SK-N-SH treated with all-trans-retinoic acid at 6 μM for 48 hours (cell line): ENCODE measurements at regions not wholly inside any gene's neighbourhood (a gene's known extent, or its start where the extent isn't known, plus 50 kb on each side); places are given as distances from the start of the nearest gene placed in this dataset.

Experiments
- ESRRG ChIP-seq: fragments of 250-450 bp; sonication (Bioruptor Pico); IDR thresholded peaks from 2 replicates; pipeline ENCODE4 v1.6.1; 2021; ENCODE audit warnings: mild to moderate bottlenecking
- ISL1 ChIP-seq: fragments of 250-450 bp; sonication (Bioruptor Pico); IDR thresholded peaks from 2 replicates; pipeline ENCODE4 v2.1.2; 2022; ENCODE audit warnings: mild to moderate bottlenecking, moderate library complexity
- OSR1 ChIP-seq: fragments of 250-450 bp; sonication (Bioruptor Pico); IDR thresholded peaks from 2 replicates; pipeline ENCODE4 v1.8.0; 2022; ENCODE audit warnings: moderate library complexity, mild to moderate bottlenecking, inconsistent platforms
- RARB ChIP-seq: fragments of 250-450 bp; sonication (Bioruptor Pico); IDR thresholded peaks from 2 replicates; pipeline ENCODE4 v1.8.0; 2021; ENCODE audit warnings: mild to moderate bottlenecking, moderate library complexity
- ZNF8 ChIP-seq: fragments of 450-650 bp; formaldehyde crosslinking; IDR thresholded peaks from 2 replicates; pipeline ENCODE4 v1.5.0; 2020; ENCODE audit warnings: mild to moderate bottlenecking, moderate library complexity
- TF ChIP-seq, protein P1 (sequence below): fragments of 250-450 bp; sonication (Bioruptor Pico); IDR thresholded peaks from 2 replicates; pipeline ENCODE4 v1.8.0; 2020; ENCODE audit warnings: mild to moderate bottlenecking, moderate library complexity, borderline replicate concordance
- TF ChIP-seq, protein P2 (sequence below): fragments of 250-450 bp; sonication (Bioruptor Pico); IDR thresholded peaks from 2 replicates; pipeline ENCODE4 v1.5.0; 2020; ENCODE audit warnings: mild to moderate bottlenecking, moderate library complexity

DNA sequence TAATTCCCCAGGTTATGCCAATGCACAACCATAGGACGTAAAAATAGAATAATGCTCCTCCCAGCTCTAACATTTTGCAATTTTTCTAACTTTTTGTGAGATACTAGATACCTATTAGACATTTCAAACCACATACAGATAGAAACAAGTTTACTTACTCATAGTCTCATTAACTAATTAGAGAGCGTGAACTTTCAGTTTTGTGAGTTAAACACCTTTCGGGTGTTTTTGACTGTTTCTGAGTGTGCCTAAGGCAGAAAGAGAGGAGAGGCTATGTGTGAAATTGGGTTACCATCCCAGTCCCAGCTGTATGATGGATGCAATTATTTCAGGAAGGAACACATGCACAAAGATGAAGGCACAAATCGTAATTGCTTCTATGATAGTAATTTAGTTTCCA lies 300.4 kb upstream of the POU1F1 start:
- TF ChIP-seq ESRRG (CRISPR knock-in tag) (no peak), ZNF8 (no peak), RARB (CRISPR knock-in tag) (no peak), ISL1 (CRISPR knock-in tag) (no peak), OSR1 (CRISPR knock-in tag) (no peak)
- TF ChIP-seq, protein P1, sequence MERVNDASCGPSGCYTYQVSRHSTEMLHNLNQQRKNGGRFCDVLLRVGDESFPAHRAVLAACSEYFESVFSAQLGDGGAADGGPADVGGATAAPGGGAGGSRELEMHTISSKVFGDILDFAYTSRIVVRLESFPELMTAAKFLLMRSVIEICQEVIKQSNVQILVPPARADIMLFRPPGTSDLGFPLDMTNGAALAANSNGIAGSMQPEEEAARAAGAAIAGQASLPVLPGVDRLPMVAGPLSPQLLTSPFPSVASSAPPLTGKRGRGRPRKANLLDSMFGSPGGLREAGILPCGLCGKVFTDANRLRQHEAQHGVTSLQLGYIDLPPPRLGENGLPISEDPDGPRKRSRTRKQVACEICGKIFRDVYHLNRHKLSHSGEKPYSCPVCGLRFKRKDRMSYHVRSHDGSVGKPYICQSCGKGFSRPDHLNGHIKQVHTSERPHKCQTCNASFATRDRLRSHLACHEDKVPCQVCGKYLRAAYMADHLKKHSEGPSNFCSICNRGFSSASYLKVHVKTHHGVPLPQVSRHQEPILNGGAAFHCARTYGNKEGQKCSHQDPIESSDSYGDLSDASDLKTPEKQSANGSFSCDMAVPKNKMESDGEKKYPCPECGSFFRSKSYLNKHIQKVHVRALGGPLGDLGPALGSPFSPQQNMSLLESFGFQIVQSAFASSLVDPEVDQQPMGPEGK = no peak
- TF ChIP-seq, protein P2, sequence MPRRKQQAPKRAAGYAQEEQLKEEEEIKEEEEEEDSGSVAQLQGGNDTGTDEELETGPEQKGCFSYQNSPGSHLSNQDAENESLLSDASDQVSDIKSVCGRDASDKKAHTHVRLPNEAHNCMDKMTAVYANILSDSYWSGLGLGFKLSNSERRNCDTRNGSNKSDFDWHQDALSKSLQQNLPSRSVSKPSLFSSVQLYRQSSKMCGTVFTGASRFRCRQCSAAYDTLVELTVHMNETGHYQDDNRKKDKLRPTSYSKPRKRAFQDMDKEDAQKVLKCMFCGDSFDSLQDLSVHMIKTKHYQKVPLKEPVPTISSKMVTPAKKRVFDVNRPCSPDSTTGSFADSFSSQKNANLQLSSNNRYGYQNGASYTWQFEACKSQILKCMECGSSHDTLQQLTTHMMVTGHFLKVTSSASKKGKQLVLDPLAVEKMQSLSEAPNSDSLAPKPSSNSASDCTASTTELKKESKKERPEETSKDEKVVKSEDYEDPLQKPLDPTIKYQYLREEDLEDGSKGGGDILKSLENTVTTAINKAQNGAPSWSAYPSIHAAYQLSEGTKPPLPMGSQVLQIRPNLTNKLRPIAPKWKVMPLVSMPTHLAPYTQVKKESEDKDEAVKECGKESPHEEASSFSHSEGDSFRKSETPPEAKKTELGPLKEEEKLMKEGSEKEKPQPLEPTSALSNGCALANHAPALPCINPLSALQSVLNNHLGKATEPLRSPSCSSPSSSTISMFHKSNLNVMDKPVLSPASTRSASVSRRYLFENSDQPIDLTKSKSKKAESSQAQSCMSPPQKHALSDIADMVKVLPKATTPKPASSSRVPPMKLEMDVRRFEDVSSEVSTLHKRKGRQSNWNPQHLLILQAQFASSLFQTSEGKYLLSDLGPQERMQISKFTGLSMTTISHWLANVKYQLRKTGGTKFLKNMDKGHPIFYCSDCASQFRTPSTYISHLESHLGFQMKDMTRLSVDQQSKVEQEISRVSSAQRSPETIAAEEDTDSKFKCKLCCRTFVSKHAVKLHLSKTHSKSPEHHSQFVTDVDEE (CRISPR knock-in tag) = no peak
